H9 (cell line): ENCODE measurements at regions not wholly inside any gene's neighbourhood (a gene's known extent, or its start where the extent isn't known, plus 50 kb on each side); places are given as distances from the start of the nearest gene placed in this dataset.

Experiments used
- DNase-seq: peaks from one replicate; pipeline ENCODE4 v3.0.0-alpha.2; 2017
- H2AFZ ChIP-seq: one replicate; pipeline ENCODE4 v1.6.1; 2013; ENCODE audit warnings: mild to moderate bottlenecking, low read length, control low read depth, moderate library complexity
- H2AK5ac ChIP-seq: 2 replicates; pipeline ENCODE4 v1.6.1; 2013; ENCODE audit warnings: low read length, control low read depth, mixed read lengths; ENCODE audit not compliant: insufficient read length
- H2BK120ac ChIP-seq: one replicate; pipeline ENCODE4 v1.6.1; 2013; ENCODE audit warnings: low read depth, mild to moderate bottlenecking, low read length, control low read depth, inconsistent platforms; ENCODE audit not compliant: poor library complexity, severe bottlenecking
- H2BK12ac ChIP-seq: 2 replicates; pipeline ENCODE4 v1.6.1; 2013; ENCODE audit warnings: low read length, control low read depth, mixed read lengths, low read depth; ENCODE audit not compliant: insufficient read length
- H2BK15ac ChIP-seq: 2 replicates; pipeline ENCODE4 v1.6.1; 2013; ENCODE audit warnings: low read depth, low read length, control low read depth
- H2BK20ac ChIP-seq: one replicate; pipeline ENCODE4 v1.6.1; 2013; ENCODE audit warnings: low read depth, mild to moderate bottlenecking, low read length, control low read depth, inconsistent platforms; ENCODE audit not compliant: poor library complexity, severe bottlenecking
- H2BK5ac ChIP-seq: 2 replicates; pipeline ENCODE4 v1.6.1; 2013; ENCODE audit warnings: low read length, control low read depth, mixed read lengths; ENCODE audit not compliant: insufficient read length
- H3K14ac ChIP-seq: 2 replicates; pipeline ENCODE4 v1.6.1; 2013; ENCODE audit warnings: low read length, control low read depth; ENCODE audit not compliant: insufficient read depth
- H3K18ac ChIP-seq: 2 replicates; pipeline ENCODE4 v1.6.1; 2013; ENCODE audit warnings: low read depth, mild to moderate bottlenecking, mixed read lengths, low read length, control low read depth; ENCODE audit not compliant: insufficient read length
- H3K23ac ChIP-seq: 2 replicates; pipeline ENCODE4 v1.6.1; 2013; ENCODE audit warnings: low read length, control low read depth, mixed read lengths, low read depth; ENCODE audit not compliant: insufficient read length
- H3K23me2 ChIP-seq: 2 replicates; pipeline ENCODE4 v1.6.1; 2013; ENCODE audit warnings: low read depth, mild to moderate bottlenecking, mixed read lengths, low read length, control low read depth; ENCODE audit not compliant: insufficient read length, poor library complexity, severe bottlenecking
- H3K27ac ChIP-seq: 2 replicates; pipeline ENCODE4 v1.5.1; 2013; ENCODE audit warnings: low read length, control low read depth, mixed read lengths, low read depth; ENCODE audit not compliant: insufficient read length
- H3K27me3 ChIP-seq: 2 replicates; pipeline ENCODE4 v1.6.1; 2013; ENCODE audit warnings: low read length, control low read depth, inconsistent platforms; ENCODE audit not compliant: insufficient read depth
- H3K4ac ChIP-seq: 2 replicates; pipeline ENCODE4 v1.6.1; 2013; ENCODE audit warnings: low read depth, mild to moderate bottlenecking, control low read depth, inconsistent platforms, low read length, moderate library complexity
- H3K4me1 ChIP-seq: 2 replicates; pipeline ENCODE4 v1.6.1; 2013; ENCODE audit warnings: low read length, control low read depth, inconsistent platforms; ENCODE audit not compliant: insufficient read depth
- H3K4me2 ChIP-seq: 2 replicates; pipeline ENCODE4 v1.6.1; 2013; ENCODE audit warnings: low read length, control low read depth, mixed read lengths; ENCODE audit not compliant: insufficient read length, insufficient read depth
- H3K56ac ChIP-seq: 2 replicates; pipeline ENCODE4 v1.6.1; 2013; ENCODE audit warnings: low read depth, mild to moderate bottlenecking, mixed read lengths, low read length, control low read depth; ENCODE audit not compliant: insufficient read length
- H3K79me1 ChIP-seq: 2 replicates; pipeline ENCODE4 v1.6.1; 2013; ENCODE audit warnings: low read depth, mild to moderate bottlenecking, moderate library complexity, low read length, control low read depth, inconsistent platforms; ENCODE audit not compliant: insufficient read depth, poor library complexity, severe bottlenecking
- H3K79me2 ChIP-seq: 2 replicates; pipeline ENCODE4 v1.6.1; 2013; ENCODE audit warnings: low read length, control low read depth, inconsistent platforms; ENCODE audit not compliant: insufficient read depth
- H3K9ac ChIP-seq: 2 replicates; pipeline ENCODE4 v1.6.1; 2013; ENCODE audit warnings: low read length, control low read depth, mixed read lengths; ENCODE audit not compliant: insufficient read length; ENCODE audit errors: extremely low read depth
- H3K9me3 ChIP-seq: one replicate; pipeline ENCODE4 v1.6.1; 2013; ENCODE audit warnings: low read depth, low read length, inconsistent platforms; ENCODE audit not compliant: control insufficient read depth
- H3T11ph ChIP-seq: one replicate; pipeline ENCODE4 v1.6.1; 2013; ENCODE audit warnings: mild to moderate bottlenecking, low read length, control low read depth, inconsistent platforms
- H4K20me1 ChIP-seq: one replicate; pipeline ENCODE4 v1.6.1; 2013; ENCODE audit not compliant: control insufficient read depth, insufficient read length, insufficient read depth
- H4K5ac ChIP-seq: 2 replicates; pipeline ENCODE4 v1.6.1; 2013; ENCODE audit warnings: low read depth, mild to moderate bottlenecking, mixed read lengths, low read length, control low read depth; ENCODE audit not compliant: insufficient read length
- H4K8ac ChIP-seq: replicated peaks from 2 replicates; pipeline ENCODE4 v1.6.1; 2013; ENCODE audit warnings: low read length, control low read depth, mixed read lengths, low read depth; ENCODE audit not compliant: insufficient read length
- H4K91ac ChIP-seq: 2 replicates; pipeline ENCODE4 v1.6.1; 2013; ENCODE audit warnings: low read depth, mild to moderate bottlenecking, moderate library complexity, mixed read lengths, low read length, control low read depth; ENCODE audit not compliant: insufficient read length
- H3K27ac Mint-ChIP-seq, 3 experiments: 2 replicates in 2 of 3; 3 replicates in 1 of 3; pipeline ENCODE4 v1.8.0; 2020 to 2021; ENCODE audit warnings: mixed read lengths in 3 of 3, mild to moderate bottlenecking in 1 of 3, moderate library complexity in 1 of 3
- H3K27me3 Mint-ChIP-seq: 2 replicates; pipeline ENCODE4 v1.8.0; 2021; ENCODE audit warnings: low read depth, mild to moderate bottlenecking, moderate library complexity, mixed read lengths
- H3K36me3 Mint-ChIP-seq, 3 experiments: 2 replicates in 2 of 3; 3 replicates in 1 of 3; pipeline ENCODE4 v1.8.0; 2020 to 2021; ENCODE audit warnings: low read depth in 3 of 3, mixed read lengths in 3 of 3; ENCODE audit not compliant: insufficient read depth in 1 of 3
- H3K4me1 Mint-ChIP-seq, 2 experiments: 2 replicates each; pipeline ENCODE4 v1.8.0; 2020; ENCODE audit warnings: mixed read lengths in 2 of 2
- H3K4me3 Mint-ChIP-seq, 2 experiments: 2 replicates in 1 of 2; 3 replicates in 1 of 2; pipeline ENCODE4 v1.8.0; 2020 to 2021; ENCODE audit warnings: mild to moderate bottlenecking in 2 of 2, mixed read lengths in 2 of 2, moderate library complexity in 1 of 2
- H3K9me3 Mint-ChIP-seq, 2 experiments: 2 replicates in 1 of 2; 3 replicates in 1 of 2; pipeline ENCODE4 v1.8.0; 2020; ENCODE audit warnings: mild to moderate bottlenecking in 2 of 2, mixed read lengths in 2 of 2, moderate library complexity in 1 of 2
- CTCF ChIP-seq: fragments of 200-600 bp; sonication (generic); conservative IDR thresholded peaks from 3 replicates; pipeline ENCODE4 v1.8.0; 2021; ENCODE audit warnings: antibody characterized with exemption, mild to moderate bottlenecking
- WGBS: extraction: QIAGEN DNeasy Blood & Tissue Kit; methylation state at CpG from one replicate; pipeline ENCODE4 v1.1.7; 2013; ENCODE audit warnings: missing lambda C conversion rate, low lambda C conversion rate, mixed read lengths; ENCODE audit not compliant: insufficient read length; ENCODE audit errors: extremely low coverage; 5-methylcytosine and 5-hydroxymethylcytosine counted together

- no peak overlapping the region for H4K8ac ChIP-seq
- no peak overlapping the region for H2BK15ac ChIP-seq
- H3K4me2 ChIP-seq = no peak overlapping the region
- H3K4me1 ChIP-seq = no peaks in the 10 kb centered on the region
- no peak overlapping the region for H2AK5ac ChIP-seq
- Mint-ChIP-seq H3K27me3 (peaks cover 14% of the 10 kb centered on the region), H3K4me3 (no peak overlapping the region), H3K27ac (no peak overlapping the region), H3K36me3 (peaks cover 8 to 28% (median 12%) of the 10 kb centered on the region in 3 experiments; a peak in 6 of 7 replicates), H3K9me3 (peaks cover 16 to 22% of the 10 kb centered on the region in 2 experiments), H3K4me1 (peaks cover 3% of the 10 kb centered on the region in 2 experiments; a peak in 2 of 4 replicates)
- no peaks in the 10 kb centered on the region for H3K27me3 ChIP-seq
- H2BK20ac ChIP-seq = no peak overlapping the region
- DNase-seq = no peak
- no peak overlapping the region for H3K9ac ChIP-seq
- H3K56ac ChIP-seq = no peak overlapping the region
- no peak overlapping the region for H3K4ac ChIP-seq
- no peak overlapping the region for H3K14ac ChIP-seq
- H3K9me3 ChIP-seq = no peaks in the 10 kb centered on the region
- no peak overlapping the region for H3K27ac ChIP-seq
- no peak overlapping the region for H4K5ac ChIP-seq
- H2AFZ ChIP-seq = no peak overlapping the region
- H2BK12ac ChIP-seq = no peak overlapping the region
- no peak overlapping the region for H3T11ph ChIP-seq
- no peaks in the 10 kb centered on the region for H4K20me1 ChIP-seq
- H2BK5ac ChIP-seq = no peak overlapping the region
- TF ChIP-seq CTCF = no peak
- no peak overlapping the region for H4K91ac ChIP-seq
- H3K79me2 ChIP-seq = no peaks in the 10 kb centered on the region
- no CpG with 5 or more reads among the region's 3 CpGs for WGBS
- H3K79me1 ChIP-seq = no peaks in the 10 kb centered on the region
- H2BK120ac ChIP-seq = no peak overlapping the region
- no peak overlapping the region for H3K23ac ChIP-seq
- no peaks in the 10 kb centered on the region for H3K23me2 ChIP-seq
- no peak overlapping the region for H3K18ac ChIP-seq
Observed at GRCh38 chr14:89708982-89709625, 245.4 kb downstream of the EFCAB11 start.
